ENCODE measurements at regions not wholly inside any gene's neighbourhood (a gene's known extent, or its start where the extent isn't known, plus 50 kb on each side); places are given as distances from the start of the nearest gene placed in this dataset.

DNA sequence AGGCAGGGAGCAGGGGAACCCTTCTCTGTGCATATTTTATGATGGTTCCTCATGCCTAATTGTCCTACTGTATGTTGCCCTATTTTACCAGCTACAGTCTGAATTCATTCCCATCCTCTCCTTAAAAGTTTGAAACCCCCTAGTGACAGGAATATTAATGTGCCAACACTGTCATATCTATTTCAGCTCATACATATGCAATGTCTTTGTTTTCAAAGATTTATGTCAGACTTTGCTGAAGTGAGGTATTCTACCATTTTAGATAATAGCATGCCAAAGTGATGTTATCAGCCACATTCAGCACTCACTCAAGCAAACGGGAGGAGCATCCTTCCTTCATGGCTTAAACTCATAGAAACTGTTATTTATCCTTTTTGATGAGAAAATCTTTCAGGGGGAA, 696.5 kb downstream of the NR2F1-AS1 start:
- TF ChIP-seq, protein P1, sequence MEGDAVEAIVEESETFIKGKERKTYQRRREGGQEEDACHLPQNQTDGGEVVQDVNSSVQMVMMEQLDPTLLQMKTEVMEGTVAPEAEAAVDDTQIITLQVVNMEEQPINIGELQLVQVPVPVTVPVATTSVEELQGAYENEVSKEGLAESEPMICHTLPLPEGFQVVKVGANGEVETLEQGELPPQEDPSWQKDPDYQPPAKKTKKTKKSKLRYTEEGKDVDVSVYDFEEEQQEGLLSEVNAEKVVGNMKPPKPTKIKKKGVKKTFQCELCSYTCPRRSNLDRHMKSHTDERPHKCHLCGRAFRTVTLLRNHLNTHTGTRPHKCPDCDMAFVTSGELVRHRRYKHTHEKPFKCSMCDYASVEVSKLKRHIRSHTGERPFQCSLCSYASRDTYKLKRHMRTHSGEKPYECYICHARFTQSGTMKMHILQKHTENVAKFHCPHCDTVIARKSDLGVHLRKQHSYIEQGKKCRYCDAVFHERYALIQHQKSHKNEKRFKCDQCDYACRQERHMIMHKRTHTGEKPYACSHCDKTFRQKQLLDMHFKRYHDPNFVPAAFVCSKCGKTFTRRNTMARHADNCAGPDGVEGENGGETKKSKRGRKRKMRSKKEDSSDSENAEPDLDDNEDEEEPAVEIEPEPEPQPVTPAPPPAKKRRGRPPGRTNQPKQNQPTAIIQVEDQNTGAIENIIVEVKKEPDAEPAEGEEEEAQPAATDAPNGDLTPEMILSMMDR (conservative IDR thresholded peaks at IDR 0.05 in 1 of 2, IDR thresholded peaks at IDR 0.05 in 1 of 2; ENCODE audit: extremely low read depth in 1 of 2, insufficient read depth in 1 of 2, low read depth in 1 of 2, low read length in 2 of 2), result no peak
- no peak for TF ChIP-seq EZH2 (IDR thresholded peaks at IDR 0.05; ENCODE audit: borderline replicate concordance, low read length)
